AG10803 (cell line): ENCODE measurements at regions not wholly inside any gene's neighbourhood (a gene's known extent, or its start where the extent isn't known, plus 50 kb on each side); places are given as distances from the start of the nearest gene placed in this dataset.

ENCODE experiments used
- DNase-seq: peaks from one replicate; pipeline ENCODE4 v3.0.0; 2010; ENCODE audit warnings: low read depth
- H3K4me3 ChIP-seq: 2 replicates; pipeline ENCODE4 v1.5.1; 2011; ENCODE audit warnings: mild to moderate bottlenecking, low read length, control low read depth
- CTCF ChIP-seq: conservative IDR thresholded peaks from 2 replicates; pipeline ENCODE4 v1.5.1; 2011; ENCODE audit warnings: mild to moderate bottlenecking, low read length, control low read depth, inconsistent platforms

- H3K4me3 ChIP-seq: no peak overlapping the region
- no peak for DNase-seq
- no peak for TF ChIP-seq CTCF
Observed at GRCh38 chr17:72282439-72283029, 161.7 kb downstream of the SOX9 start.

- TF ChIP-seq CTCF: no peak
- H3K4me3 ChIP-seq: no peak overlapping the region
- DNase-seq: no peak
Observed at GRCh38 chr17:72284806-72285205, 164.0 kb downstream of the SOX9 start.

- TF ChIP-seq CTCF: no peak
- DNase-seq: no peak
- no peak overlapping the region for H3K4me3 ChIP-seq
Observed at GRCh38 chr17:72287586-72287985, 166.8 kb downstream of the SOX9 start.

- DNase-seq: no peak
- no peak for TF ChIP-seq CTCF
- H3K4me3 ChIP-seq: no peak overlapping the region
Observed at GRCh38 chr17:72294487-72294893, 173.7 kb downstream of the SOX9 start.

- DNase-seq: no peak
- no peak for TF ChIP-seq CTCF
- no peak overlapping the region for H3K4me3 ChIP-seq
Observed at GRCh38 chr17:72295916-72296315, 175.1 kb downstream of the SOX9 start.

- no peak for TF ChIP-seq CTCF
- no peak for DNase-seq
- H3K4me3 ChIP-seq: no peak overlapping the region
Observed at GRCh38 chr17:72296456-72296855, 175.6 kb downstream of the SOX9 start.

GRCh38 chr17:72297326-72298115 lies 176.7 kb downstream of the SOX9 start:
- no peak for TF ChIP-seq CTCF
- peak; percentile 21 for DNase-seq

More at GRCh38 chr17:72297326-72298115, 176.7 kb downstream of the SOX9 start:
- H3K4me3 ChIP-seq: no peak overlapping the region
